ENCODE measurements at regions not wholly inside any gene's neighbourhood (a gene's known extent, or its start where the extent isn't known, plus 50 kb on each side); places are given as distances from the start of the nearest gene placed in this dataset.

DNA sequence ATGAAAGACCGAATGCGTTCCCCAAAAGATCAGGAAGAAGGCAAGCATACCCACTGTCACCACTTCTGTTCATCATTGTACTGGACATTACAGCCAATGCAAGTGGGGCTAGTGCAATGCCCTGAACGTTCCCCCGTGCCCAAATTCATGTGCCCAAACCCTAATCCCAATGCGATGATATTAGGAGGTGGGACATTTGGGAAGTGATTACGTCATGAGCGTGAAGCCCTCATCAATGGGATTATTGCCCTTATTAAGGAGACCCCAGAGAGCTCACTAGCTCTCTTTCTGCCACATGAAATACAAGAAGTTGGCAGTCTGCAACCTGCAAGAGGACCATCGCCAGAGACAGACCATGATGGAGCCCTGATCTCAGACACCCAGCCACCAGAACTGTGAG, 511.4 kb upstream of the TPK1 start:
- CTCF ChIA-PET = interaction anchor here (1.0 kb wide), 1 partner anchor 178 kb away, joined by 3 read pairs; no protein-coding TSS in a partner anchor
- POLR2A ChIA-PET = no interaction called here
- TF ChIP-seq, protein P1, sequence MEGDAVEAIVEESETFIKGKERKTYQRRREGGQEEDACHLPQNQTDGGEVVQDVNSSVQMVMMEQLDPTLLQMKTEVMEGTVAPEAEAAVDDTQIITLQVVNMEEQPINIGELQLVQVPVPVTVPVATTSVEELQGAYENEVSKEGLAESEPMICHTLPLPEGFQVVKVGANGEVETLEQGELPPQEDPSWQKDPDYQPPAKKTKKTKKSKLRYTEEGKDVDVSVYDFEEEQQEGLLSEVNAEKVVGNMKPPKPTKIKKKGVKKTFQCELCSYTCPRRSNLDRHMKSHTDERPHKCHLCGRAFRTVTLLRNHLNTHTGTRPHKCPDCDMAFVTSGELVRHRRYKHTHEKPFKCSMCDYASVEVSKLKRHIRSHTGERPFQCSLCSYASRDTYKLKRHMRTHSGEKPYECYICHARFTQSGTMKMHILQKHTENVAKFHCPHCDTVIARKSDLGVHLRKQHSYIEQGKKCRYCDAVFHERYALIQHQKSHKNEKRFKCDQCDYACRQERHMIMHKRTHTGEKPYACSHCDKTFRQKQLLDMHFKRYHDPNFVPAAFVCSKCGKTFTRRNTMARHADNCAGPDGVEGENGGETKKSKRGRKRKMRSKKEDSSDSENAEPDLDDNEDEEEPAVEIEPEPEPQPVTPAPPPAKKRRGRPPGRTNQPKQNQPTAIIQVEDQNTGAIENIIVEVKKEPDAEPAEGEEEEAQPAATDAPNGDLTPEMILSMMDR (IDR thresholded peaks at IDR 0.05; ENCODE audit: control extremely low read depth, extremely low read depth, low read depth, missing control alignments) = no peak
- no peak for DNase-seq (ENCODE audit: extremely low spot score)

DNA sequence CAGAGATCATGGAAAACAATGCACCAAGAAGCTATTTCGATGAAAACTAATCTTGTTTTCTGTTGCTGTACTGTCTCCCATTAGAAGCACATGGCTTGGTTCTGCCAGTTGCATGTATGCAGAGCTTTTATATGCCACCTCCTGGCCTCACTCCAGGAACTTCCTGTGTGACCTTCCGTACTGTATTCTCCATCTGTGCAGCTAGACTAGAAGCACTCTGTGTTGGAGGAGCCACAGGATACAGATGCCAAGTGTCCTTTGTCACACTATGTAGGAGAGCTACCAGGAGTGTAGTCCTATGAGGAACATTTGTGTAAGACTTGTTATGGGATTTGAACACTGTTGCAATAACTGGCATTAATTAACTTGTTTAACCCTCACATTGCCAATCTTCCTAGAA, 503.5 kb upstream of the TPK1 start:
- DNase-seq (ENCODE audit: extremely low spot score) = no peak
- CTCF ChIA-PET = no interaction called here
- TF ChIP-seq, protein P1 (IDR thresholded peaks at IDR 0.05; ENCODE audit: control extremely low read depth, extremely low read depth, low read depth, missing control alignments) = no peak
- POLR2A ChIA-PET = no interaction called here

DNA sequence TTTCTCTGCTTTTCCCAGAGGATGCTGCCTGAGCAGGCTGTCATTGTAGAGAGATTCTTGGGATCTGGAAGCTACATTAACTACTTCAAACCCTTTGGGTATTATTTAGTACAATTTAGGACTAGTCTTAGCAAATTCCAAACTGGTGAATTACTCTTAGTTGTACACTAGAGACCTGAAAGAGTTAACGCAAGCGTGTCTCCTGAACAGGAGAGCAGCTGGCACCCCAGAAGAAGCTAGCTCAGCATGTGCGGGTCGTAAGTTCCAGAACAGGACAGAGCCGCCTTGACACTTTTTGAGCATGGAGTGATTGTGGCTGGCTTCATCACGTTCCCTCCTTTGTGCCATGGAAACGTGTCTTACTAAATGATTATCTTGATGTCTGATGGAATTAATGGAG, 495.7 kb upstream of the TPK1 start:
- ChIA-PET POLR2A (no interaction called here), CTCF (no interaction called here)
- DNase-seq (ENCODE audit: extremely low spot score) = no peak
- TF ChIP-seq, protein P1 (IDR thresholded peaks at IDR 0.05; ENCODE audit: control extremely low read depth, extremely low read depth, low read depth, missing control alignments) = no peak

DNA sequence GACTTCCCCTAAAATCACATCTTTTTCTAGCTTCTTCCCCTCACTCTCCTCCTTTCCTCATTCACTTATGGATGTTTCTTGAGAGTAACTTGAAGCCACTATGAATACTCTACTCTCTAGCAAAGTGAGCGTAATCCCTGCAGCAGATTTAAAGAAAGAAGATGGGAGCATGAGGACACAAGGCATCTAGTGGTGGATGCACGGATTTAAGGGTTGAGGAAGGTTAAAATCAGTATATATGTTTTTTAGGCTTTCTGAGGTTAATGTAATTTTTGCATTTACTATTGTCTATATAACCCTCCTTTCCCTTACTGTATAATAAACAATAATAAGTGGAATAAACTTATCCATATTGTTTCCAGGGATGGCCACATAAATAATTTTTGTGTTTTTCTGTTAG, 495.2 kb upstream of the TPK1 start:
- ChIA-PET CTCF (no interaction called here), POLR2A (no interaction called here)
- DNase-seq (ENCODE audit: extremely low spot score) = no peak
- TF ChIP-seq, protein P1 (IDR thresholded peaks at IDR 0.05; ENCODE audit: control extremely low read depth, extremely low read depth, low read depth, missing control alignments) = no peak

DNA sequence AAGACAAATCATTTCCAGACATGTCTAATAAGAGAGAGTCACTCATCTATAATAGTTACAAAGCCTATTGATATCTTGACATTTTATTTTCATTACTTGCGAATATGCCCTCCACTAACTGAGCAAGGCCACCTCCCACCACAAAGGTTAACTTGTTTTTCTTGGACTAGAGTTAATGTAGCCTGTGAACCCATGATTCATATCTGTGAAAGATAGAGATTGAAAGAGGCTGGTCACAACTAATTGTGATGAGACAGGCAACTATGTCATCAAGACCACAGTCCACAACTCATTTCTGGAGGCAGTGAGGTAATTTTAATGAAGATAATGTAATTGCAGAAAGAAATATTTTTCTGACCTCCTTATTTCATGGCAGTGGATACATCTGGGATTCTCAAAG, 491.8 kb upstream of the TPK1 start:
- DNase-seq (ENCODE audit: extremely low spot score) = no peak
- TF ChIP-seq, protein P1 (IDR thresholded peaks at IDR 0.05; ENCODE audit: control extremely low read depth, extremely low read depth, low read depth, missing control alignments) = no peak
- ChIA-PET POLR2A (no interaction called here), CTCF (no interaction called here)

DNA sequence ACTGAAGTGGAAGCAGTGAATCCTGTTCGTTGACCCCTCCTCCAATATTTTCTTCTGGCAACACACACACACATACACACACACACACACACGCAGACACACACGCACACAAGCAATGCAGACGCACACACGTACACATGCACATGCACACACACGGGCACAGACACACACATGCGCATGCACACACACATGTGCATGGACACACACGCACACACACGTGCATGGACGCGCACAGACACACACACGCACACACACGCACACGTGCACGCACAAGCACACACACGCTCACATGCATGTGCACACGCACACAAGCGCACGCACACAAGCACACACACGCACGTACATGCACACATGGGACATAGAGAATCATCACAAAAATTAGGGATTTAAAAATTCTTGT, 488.2 kb upstream of the TPK1 start:
- POLR2A ChIA-PET = no interaction called here

More for the DNA sequence above, 488.2 kb upstream of the TPK1 start:
- no peak for DNase-seq (ENCODE audit: extremely low spot score)
- TF ChIP-seq, protein P1 (IDR thresholded peaks at IDR 0.05; ENCODE audit: control extremely low read depth, extremely low read depth, low read depth, missing control alignments) = no peak
- CTCF ChIA-PET = no interaction called here

Data from GM10248 (cell line).